ENCODE measurements at regions not wholly inside any gene's neighbourhood (a gene's known extent, or its start where the extent isn't known, plus 50 kb on each side); places are given as distances from the start of the nearest gene placed in this dataset.

DNA sequence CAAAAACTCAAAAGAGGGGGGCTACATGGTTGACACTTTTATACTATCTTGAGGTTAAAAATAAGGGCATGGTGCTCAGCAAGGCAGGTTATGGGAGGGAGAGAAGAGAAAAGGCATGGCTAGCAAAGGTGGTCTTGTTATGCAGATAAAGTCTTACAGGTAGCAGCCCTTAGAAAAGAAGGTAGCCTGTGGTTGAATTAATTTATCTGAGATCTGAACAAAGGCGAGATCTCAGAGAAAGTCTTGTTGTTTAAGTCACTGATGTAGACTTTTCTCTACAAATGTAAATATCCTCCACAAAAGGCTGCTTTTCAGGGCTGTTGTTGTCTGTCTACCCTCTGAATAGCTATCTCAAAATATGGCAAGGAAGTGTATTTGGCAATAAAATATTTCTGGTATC, 1250.4 kb downstream of the PCDH18 start:
- TF ChIP-seq, protein P1, sequence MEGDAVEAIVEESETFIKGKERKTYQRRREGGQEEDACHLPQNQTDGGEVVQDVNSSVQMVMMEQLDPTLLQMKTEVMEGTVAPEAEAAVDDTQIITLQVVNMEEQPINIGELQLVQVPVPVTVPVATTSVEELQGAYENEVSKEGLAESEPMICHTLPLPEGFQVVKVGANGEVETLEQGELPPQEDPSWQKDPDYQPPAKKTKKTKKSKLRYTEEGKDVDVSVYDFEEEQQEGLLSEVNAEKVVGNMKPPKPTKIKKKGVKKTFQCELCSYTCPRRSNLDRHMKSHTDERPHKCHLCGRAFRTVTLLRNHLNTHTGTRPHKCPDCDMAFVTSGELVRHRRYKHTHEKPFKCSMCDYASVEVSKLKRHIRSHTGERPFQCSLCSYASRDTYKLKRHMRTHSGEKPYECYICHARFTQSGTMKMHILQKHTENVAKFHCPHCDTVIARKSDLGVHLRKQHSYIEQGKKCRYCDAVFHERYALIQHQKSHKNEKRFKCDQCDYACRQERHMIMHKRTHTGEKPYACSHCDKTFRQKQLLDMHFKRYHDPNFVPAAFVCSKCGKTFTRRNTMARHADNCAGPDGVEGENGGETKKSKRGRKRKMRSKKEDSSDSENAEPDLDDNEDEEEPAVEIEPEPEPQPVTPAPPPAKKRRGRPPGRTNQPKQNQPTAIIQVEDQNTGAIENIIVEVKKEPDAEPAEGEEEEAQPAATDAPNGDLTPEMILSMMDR (IDR thresholded peaks at IDR 0.05), result no peak
- no peak for TF ChIP-seq POLR2AphosphoS5 (IDR thresholded peaks at IDR 0.05; ENCODE audit: insufficient read depth in 1 of 2, low read depth in 1 of 2)
- TF ChIP-seq POLR2A (IDR thresholded peaks at IDR 0.05), result no peak
- no peak overlapping the region for H3K27ac ChIP-seq
- H3K36me3 ChIP-seq, result no peaks in the 10 kb centered on the region
- no peak for DNase-seq (ENCODE audit: extremely low spot score in 2 of 2)
- H3K4me3 ChIP-seq, result no peak overlapping the region
- no peaks in the 10 kb centered on the region for H3K27me3 ChIP-seq
- no peaks in the 10 kb centered on the region for H3K4me1 ChIP-seq
- intact Hi-C loops (cut with DNase I), result no loop called here
- H3K9me3 ChIP-seq, result no peaks in the 10 kb centered on the region

DNA sequence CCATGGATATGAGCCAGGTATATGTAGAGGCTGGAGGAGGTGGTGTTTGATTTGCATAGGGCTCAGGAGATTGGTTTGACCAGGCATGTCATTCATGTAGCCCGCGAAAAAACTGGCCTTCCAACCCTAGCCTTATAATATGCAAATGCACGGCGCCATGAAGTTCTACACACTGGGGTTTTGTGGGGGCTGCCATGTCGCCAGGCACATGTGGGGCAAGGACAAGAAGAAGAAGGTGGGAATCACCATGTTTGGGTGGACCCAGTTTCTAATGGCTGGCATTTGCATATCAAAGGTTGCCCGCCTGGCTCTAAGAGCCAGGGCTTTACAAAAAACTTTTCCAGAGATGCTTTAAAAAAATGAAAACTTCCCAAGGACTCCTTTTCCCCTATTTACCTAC, 1251.0 kb downstream of the PCDH18 start:
- H3K4me3 ChIP-seq, result no peak overlapping the region
- H3K9me3 ChIP-seq, result no peaks in the 10 kb centered on the region
- no peaks in the 10 kb centered on the region for H3K4me1 ChIP-seq
- no peaks in the 10 kb centered on the region for H3K27me3 ChIP-seq
- DNase-seq (ENCODE audit: extremely low spot score in 2 of 2), result no peak
- H3K27ac ChIP-seq, result no peak overlapping the region
- no peaks in the 10 kb centered on the region for H3K36me3 ChIP-seq
- intact Hi-C loops (cut with DNase I), result no loop called here
- TF ChIP-seq POLR2A (IDR thresholded peaks at IDR 0.05) (no peak), POLR2AphosphoS5 (IDR thresholded peaks at IDR 0.05; ENCODE audit: insufficient read depth in 1 of 2, low read depth in 1 of 2) (no peak)
- TF ChIP-seq, protein P1 (IDR thresholded peaks at IDR 0.05), result no peak

DNA sequence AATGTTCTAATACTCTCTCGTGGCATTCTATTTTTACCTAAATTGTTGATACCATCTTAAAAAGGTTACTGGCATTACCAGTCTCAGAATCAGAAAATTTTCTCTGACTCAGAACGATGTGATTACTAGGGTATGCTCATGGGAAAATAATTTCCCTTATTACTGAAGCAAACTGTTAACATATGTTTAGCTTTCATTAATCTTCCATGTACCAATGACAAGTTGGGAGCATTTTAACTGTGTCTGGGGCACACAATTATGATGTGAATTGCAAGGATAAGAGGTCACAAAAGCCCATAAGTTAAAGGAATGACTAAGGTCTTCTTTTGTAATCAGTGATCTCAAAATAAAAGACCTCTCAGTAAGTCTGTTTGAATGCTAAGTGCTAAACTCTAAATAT, 1254.6 kb downstream of the PCDH18 start:
- no peaks in the 10 kb centered on the region for H3K9me3 ChIP-seq
- no peaks in the 10 kb centered on the region for H3K27me3 ChIP-seq
- TF ChIP-seq POLR2AphosphoS5 (IDR thresholded peaks at IDR 0.05; ENCODE audit: insufficient read depth in 1 of 2, low read depth in 1 of 2) (no peak), POLR2A (IDR thresholded peaks at IDR 0.05) (no peak)
- TF ChIP-seq, protein P1 (IDR thresholded peaks at IDR 0.05), result no peak
- intact Hi-C loops (cut with DNase I), result no loop called here
- no peaks in the 10 kb centered on the region for H3K4me1 ChIP-seq
- no peak overlapping the region for H3K27ac ChIP-seq
- H3K4me3 ChIP-seq, result no peak overlapping the region
- DNase-seq (ENCODE audit: extremely low spot score in 2 of 2), result no peak
- no peaks in the 10 kb centered on the region for H3K36me3 ChIP-seq

DNA sequence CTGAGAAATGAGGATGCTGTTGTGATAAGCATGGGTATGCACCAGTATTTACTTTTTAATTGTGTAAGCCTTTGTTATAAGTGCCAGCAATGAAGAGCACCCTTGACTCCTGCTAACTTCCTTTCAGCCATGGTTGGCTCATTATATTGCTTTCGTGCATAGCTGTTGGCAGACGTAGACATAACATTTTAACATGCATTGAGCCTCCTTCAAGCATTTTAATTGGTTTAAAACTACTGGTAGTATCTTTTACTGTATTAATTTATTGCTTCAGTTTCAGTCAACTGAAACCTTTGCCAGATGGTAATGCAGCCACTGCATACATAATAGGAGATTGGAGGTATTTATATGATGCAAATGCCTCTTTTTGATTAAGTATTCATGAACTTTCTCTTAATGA, 1285.4 kb downstream of the PCDH18 start:
- no peak overlapping the region for H3K4me3 ChIP-seq

DNA sequence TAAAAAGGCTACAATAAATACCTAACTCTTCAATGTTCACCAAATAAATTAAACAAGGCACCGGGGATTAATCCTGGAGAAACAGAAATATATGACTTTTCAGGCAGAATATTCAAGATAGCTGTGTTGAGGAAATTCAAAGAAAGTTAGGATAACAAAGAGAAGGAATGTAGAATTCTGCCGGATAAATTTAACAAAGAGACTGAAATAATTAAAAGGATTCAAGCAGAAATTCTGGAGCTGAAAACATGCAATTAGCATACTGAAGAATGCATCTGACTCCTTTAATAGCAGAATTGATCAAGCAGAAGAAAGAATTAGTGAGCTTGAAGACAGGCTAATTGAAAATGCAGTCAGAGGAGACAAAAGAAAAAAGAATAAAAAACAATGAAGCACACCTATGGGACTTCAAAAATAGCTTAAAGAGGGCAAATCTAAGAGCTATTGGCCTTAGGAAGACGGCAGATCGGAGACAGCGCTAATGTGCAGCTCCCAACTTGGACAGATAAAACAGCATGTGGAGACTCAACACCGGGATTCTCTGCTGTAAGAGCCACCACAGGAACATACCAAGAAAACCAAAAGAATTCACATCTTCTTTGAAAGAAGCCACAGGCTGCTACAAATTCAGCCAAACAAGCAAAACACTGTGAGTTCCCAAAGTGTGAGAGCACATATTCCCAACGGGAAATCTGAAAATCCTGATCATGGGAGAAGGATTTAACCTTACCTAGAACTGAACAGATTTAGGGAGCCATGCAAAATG, 1290.9 kb downstream of the PCDH18 start:
- TF ChIP-seq, protein P1 (IDR thresholded peaks at IDR 0.05), result no peak
- TF ChIP-seq POLR2A (IDR thresholded peaks at IDR 0.05) (no peak), POLR2AphosphoS5 (IDR thresholded peaks at IDR 0.05; ENCODE audit: insufficient read depth in 1 of 2, low read depth in 1 of 2) (no peak)
- no peaks in the 10 kb centered on the region for H3K9me3 ChIP-seq
- no peak overlapping the region for H3K27ac ChIP-seq
- no peaks in the 10 kb centered on the region for H3K27me3 ChIP-seq
- DNase-seq (ENCODE audit: extremely low spot score in 2 of 2), result no peak
- no peaks in the 10 kb centered on the region for H3K4me1 ChIP-seq
- H3K36me3 ChIP-seq, result no peaks in the 10 kb centered on the region
- H3K4me3 ChIP-seq, result no peak overlapping the region
- intact Hi-C loops (cut with DNase I), result no loop called here

More for the DNA sequence above, 1285.4 kb downstream of the PCDH18 start:
- Histone ChIP-seq H3K27me3 (no peaks in the 10 kb centered on the region), H3K36me3 (no peaks in the 10 kb centered on the region), H3K9me3 (no peaks in the 10 kb centered on the region), H3K27ac (no peak overlapping the region), H3K4me1 (no peaks in the 10 kb centered on the region)
- TF ChIP-seq, protein P1 (IDR thresholded peaks at IDR 0.05), result no peak
- TF ChIP-seq POLR2A (IDR thresholded peaks at IDR 0.05) (no peak), POLR2AphosphoS5 (IDR thresholded peaks at IDR 0.05; ENCODE audit: insufficient read depth in 1 of 2, low read depth in 1 of 2) (no peak)
- DNase-seq (ENCODE audit: extremely low spot score in 2 of 2), result no peak
- intact Hi-C loops (cut with DNase I), result no loop called here

Measured in vagina (tissue), 2 donors.